ENCODE measurements at regions not wholly inside any gene's neighbourhood (a gene's known extent, or its start where the extent isn't known, plus 50 kb on each side); places are given as distances from the start of the nearest gene placed in this dataset.
"Not testable (repeated sequence)": the region's sequence is repeated elsewhere in the genome, so short reads cannot be mapped to it uniquely, and the experiment has no call there.

DNA sequence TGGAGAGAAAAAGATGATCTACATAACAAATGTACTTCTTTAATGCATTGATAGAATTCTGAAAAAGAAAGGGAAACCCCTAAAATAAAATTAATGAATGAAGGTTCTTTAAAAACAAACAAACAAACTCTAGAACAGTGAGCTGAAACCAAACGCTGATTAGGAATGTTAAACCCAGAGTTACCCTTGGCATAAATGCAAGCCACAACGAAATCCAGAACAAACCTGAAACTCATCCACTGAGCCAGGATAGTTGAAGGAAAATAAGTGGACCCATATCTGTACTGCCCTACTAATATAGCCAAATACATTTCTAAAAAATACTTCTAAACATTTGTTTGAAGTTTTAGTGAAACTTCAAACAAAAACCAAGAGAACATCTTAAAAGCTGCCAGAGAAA is 505.3 kb downstream of the TTLL7 start:
- TF ChIP-seq, protein P1, sequence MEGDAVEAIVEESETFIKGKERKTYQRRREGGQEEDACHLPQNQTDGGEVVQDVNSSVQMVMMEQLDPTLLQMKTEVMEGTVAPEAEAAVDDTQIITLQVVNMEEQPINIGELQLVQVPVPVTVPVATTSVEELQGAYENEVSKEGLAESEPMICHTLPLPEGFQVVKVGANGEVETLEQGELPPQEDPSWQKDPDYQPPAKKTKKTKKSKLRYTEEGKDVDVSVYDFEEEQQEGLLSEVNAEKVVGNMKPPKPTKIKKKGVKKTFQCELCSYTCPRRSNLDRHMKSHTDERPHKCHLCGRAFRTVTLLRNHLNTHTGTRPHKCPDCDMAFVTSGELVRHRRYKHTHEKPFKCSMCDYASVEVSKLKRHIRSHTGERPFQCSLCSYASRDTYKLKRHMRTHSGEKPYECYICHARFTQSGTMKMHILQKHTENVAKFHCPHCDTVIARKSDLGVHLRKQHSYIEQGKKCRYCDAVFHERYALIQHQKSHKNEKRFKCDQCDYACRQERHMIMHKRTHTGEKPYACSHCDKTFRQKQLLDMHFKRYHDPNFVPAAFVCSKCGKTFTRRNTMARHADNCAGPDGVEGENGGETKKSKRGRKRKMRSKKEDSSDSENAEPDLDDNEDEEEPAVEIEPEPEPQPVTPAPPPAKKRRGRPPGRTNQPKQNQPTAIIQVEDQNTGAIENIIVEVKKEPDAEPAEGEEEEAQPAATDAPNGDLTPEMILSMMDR (IDR thresholded peaks at IDR 0.05 in 4 of 5, conservative IDR thresholded peaks at IDR 0.05 in 1 of 5) = no peak
- no peak for TF ChIP-seq POLR2A (IDR thresholded peaks at IDR 0.05)
- H3K9me3 ChIP-seq = no peaks in the 10 kb centered on the region
- ATAC-seq = no peak
- H3K4me1 ChIP-seq = no peaks in the 10 kb centered on the region
- no peak overlapping the region for H3K27ac ChIP-seq
- no peaks in the 10 kb centered on the region for H3K27me3 ChIP-seq
- no peaks in the 10 kb centered on the region for H3K36me3 ChIP-seq
- intact Hi-C loops (cut with DNase I; ENCODE audit: low total_unique reads) (no loop called here), in situ Hi-C loops (cut with MboI; ENCODE audit: low sequenced_read_pairs in 4 of 4) (no loop called here)
- H3K4me3 ChIP-seq = no peak overlapping the region
- no peak for DNase-seq

DNA sequence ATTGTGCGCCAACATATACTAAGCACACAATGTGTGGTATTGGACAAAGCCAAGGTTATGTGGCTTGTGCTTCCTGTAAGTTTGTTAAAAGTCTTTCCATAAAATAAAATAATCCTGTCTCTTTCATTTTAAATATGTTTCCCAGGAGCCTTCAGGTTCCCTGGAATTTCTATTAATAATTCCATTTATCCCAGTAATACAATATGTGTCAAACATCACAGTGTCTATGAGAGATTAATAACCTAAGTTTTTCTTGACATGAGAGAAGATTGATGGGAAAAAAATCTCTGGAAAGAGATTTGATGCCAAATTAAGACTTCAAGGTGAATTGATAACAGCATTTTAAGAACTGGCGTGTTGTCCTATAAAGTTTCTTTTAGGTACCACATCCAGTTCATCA is 507.0 kb downstream of the TTLL7 start:
- ATAC-seq (no peak), DNase-seq (no peak)
- Histone ChIP-seq H3K27me3 (no peaks in the 10 kb centered on the region), H3K36me3 (no peaks in the 10 kb centered on the region), H3K9me3 (no peaks in the 10 kb centered on the region), H3K4me3 (no peak overlapping the region), H3K27ac (no peak overlapping the region), H3K4me1 (no peaks in the 10 kb centered on the region)
- in situ Hi-C loops (cut with MboI; ENCODE audit: low sequenced_read_pairs in 4 of 4) = no loop called here
- TF ChIP-seq, protein P1 (IDR thresholded peaks at IDR 0.05 in 4 of 5, conservative IDR thresholded peaks at IDR 0.05 in 1 of 5) = no peak
- no peak for TF ChIP-seq POLR2A (IDR thresholded peaks at IDR 0.05)
- intact Hi-C loops (cut with DNase I; ENCODE audit: low total_unique reads) = no loop called here

DNA sequence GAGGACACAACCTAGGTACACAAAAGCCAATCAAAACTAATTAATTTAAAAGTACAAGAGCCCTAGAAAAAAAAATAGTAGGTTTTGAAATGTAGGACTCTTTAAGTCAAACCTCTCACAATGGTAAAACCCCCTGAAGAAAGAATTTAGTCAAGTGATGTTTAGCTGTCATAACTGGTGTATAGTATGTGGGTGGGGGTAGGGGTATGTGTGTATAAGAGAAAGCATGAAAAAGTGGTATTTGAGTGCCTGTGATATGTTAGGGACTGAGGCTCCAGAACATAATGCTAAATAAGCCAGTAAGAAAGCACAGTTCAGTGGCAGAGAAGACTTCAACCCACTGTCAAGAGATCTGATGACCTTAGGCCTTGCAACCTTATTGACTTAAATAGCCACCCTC is 507.9 kb downstream of the TTLL7 start:
- intact Hi-C loops (cut with DNase I; ENCODE audit: low total_unique reads) = no loop called here
- ATAC-seq = no peak
- H3K27me3 ChIP-seq = no peaks in the 10 kb centered on the region
- H3K36me3 ChIP-seq = no peaks in the 10 kb centered on the region
- no peak overlapping the region for H3K27ac ChIP-seq
- no peaks in the 10 kb centered on the region for H3K4me1 ChIP-seq
- TF ChIP-seq, protein P1 (IDR thresholded peaks at IDR 0.05 in 4 of 5, conservative IDR thresholded peaks at IDR 0.05 in 1 of 5) = no peak
- TF ChIP-seq POLR2A (IDR thresholded peaks at IDR 0.05) = no peak
- no peak overlapping the region for H3K4me3 ChIP-seq
- no peaks in the 10 kb centered on the region for H3K9me3 ChIP-seq
- in situ Hi-C loops (cut with MboI; ENCODE audit: low sequenced_read_pairs in 4 of 4) = no loop called here
- DNase-seq = no peak

DNA sequence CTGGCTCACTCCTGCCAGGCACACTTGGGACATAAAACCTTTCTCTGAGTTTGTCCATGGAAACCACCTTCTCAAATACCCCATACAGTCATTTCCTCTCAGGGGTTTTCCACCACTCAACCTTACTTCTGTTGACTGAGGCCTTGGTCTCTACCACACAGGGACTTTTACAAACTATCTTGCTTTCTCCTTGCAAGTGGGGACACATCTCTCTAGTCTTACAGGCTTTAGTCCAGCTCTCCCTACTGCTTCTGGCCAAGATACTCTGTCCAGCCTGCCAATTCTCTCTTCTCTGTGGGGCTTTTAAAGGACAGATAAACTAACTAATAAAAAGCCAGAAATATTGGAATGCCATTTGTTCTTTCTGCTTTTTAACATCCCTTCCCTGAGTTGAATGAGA is 510.8 kb downstream of the TTLL7 start:
- H3K27ac ChIP-seq; DNase-seq; H3K36me3 ChIP-seq; H3K4me1 ChIP-seq; H3K9me3 ChIP-seq; H3K27me3 ChIP-seq; ATAC-seq; intact Hi-C loops (cut with DNase I; ENCODE audit: low total_unique reads); in situ Hi-C loops (cut with MboI; ENCODE audit: low sequenced_read_pairs in 4 of 4); H3K4me3 ChIP-seq: not testable (repeated sequence)

DNA sequence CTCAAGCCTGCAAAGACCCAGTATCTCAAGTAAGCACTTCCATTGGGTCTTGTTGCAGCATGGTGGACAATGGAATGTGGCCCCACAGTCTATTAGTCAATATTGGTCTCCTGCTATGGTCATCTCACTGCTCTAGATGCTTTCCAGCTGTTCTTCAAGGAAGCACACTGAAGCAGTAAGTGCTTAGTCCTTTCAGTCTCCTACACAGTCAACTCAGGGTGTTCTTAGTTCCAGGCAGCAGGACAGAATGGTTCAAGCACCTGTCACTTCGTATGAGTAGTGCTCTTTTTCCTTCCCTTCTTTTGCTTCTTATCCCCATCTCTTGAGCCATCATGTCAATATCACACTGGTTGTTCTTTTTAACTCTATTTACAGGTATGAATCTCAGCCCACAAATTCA is 511.5 kb downstream of the TTLL7 start:
- H3K36me3 ChIP-seq; H3K4me3 ChIP-seq; H3K27me3 ChIP-seq; H3K4me1 ChIP-seq; H3K27ac ChIP-seq; intact Hi-C loops (cut with DNase I; ENCODE audit: low total_unique reads); in situ Hi-C loops (cut with MboI; ENCODE audit: low sequenced_read_pairs in 4 of 4); ATAC-seq; DNase-seq; H3K9me3 ChIP-seq: not testable (repeated sequence)

DNA sequence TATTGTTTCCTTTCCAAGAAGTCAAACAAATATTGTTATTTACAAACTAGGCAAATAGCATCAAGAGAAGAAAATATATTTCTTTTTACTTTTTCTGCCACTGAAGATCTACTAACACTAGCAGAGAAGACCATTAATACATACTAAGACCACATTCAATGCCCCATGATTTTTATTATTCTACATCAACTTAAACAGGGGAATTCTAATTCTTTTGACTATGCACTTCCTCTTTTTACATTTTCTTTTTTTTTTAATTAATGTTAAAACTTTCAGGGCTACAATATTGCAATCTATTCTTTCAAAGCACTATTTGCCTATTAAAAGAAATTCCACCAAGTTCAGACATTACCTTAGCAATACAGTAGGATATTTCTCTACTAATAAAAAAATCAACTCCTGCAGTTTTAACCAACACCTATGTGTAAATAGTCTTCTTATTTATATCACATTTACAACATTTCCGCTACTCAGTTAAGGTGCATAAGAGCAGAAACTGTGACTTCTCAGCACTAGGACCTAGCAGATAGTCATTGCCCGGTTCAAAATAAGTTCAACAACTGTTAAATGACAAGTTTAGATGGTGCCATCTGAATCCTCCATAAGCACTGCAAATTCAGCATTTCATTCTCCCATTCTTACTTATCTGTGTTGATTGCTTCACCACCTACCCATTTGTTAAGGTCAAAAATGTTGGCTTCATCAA is 513.5 kb downstream of the TTLL7 start:
- H3K4me3 ChIP-seq; H3K4me1 ChIP-seq; H3K9me3 ChIP-seq; ATAC-seq; H3K27ac ChIP-seq; H3K36me3 ChIP-seq; in situ Hi-C loops (cut with MboI; ENCODE audit: low sequenced_read_pairs in 4 of 4); DNase-seq; H3K27me3 ChIP-seq; intact Hi-C loops (cut with DNase I; ENCODE audit: low total_unique reads): not testable (repeated sequence)

DNA sequence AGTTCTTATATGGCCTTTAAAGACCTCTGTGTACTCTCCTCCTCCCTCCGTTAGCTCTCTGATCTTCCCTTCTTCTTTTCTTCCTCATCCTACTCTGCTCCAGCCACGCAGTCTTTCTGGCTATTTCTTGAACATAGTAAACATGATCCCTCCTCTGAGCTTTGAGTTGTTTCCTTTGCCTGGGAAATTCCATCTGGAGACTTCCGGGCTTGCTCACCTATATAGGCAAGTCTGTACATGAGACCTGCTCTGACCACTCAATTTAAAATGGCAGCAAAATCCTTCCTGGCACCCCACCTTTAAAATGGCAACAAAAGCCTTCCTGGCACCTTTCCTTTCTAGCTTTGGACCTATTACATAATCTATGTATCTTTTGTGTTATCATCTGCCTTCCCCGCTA is 517.6 kb downstream of the TTLL7 start:
- H3K27me3 ChIP-seq; H3K4me1 ChIP-seq; H3K9me3 ChIP-seq; H3K27ac ChIP-seq; in situ Hi-C loops (cut with MboI; ENCODE audit: low sequenced_read_pairs in 4 of 4); DNase-seq; H3K36me3 ChIP-seq; intact Hi-C loops (cut with DNase I; ENCODE audit: low total_unique reads); ATAC-seq; H3K4me3 ChIP-seq: not testable (repeated sequence)

DNA sequence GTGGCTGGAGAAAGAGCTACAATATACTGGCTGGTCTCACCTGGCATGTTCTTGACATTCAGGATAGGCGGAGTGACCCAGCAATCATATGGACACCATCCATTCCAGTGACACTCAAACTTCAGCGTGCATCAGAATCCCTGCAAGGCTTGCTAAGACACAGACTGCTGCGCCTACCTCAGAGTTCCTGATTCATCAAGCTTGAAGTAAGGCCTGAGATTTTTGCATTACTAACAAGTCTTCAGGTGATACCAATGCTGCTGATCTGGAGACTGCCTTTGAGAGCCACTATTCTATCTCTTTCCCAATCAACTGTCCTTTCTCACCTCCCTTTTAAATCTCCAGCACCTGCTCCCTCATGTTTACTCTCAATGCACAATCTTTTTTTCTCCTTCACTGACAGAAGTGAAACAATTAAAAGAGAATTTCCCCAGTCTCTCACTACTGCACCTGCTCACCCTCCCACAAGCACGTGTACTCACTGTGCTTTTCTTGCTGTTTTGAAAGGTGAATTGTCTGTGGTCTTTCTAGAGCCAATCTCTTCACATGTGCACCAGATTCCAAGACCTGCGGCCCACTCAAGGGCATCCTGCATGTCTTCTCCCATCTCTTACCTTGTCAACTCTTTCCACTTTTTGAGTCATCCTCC is 519.2 kb downstream of the TTLL7 start:
- intact Hi-C loops (cut with DNase I; ENCODE audit: low total_unique reads) = not testable (repeated sequence)

DNA sequence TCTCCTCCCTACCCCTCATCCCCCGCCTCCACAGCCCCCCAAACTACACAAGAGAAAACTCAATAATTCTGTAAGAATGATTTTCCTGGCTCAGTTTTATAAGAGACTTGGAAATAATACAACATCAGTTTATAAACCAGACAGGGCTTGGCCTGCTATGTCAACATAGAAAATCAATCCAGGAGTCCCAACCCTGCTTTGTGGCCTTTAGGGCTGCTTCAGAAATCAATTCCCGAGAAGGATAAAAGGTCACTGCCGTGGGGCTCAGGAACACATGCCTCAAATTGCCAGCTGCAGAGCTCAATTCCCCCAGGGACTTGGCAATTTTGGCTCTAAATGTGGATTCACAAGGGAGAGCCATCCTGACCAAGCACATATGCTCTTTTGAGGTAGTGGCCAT is 520.8 kb downstream of the TTLL7 start:
- DNase-seq; H3K4me3 ChIP-seq; H3K27ac ChIP-seq; H3K4me1 ChIP-seq; H3K36me3 ChIP-seq; H3K27me3 ChIP-seq; H3K9me3 ChIP-seq; ATAC-seq; intact Hi-C loops (cut with DNase I; ENCODE audit: low total_unique reads); in situ Hi-C loops (cut with MboI; ENCODE audit: low sequenced_read_pairs in 4 of 4): not testable (repeated sequence)

More for the DNA sequence above, 519.2 kb downstream of the TTLL7 start:
- H3K9me3 ChIP-seq; H3K27me3 ChIP-seq; DNase-seq; H3K27ac ChIP-seq; H3K36me3 ChIP-seq; H3K4me3 ChIP-seq; in situ Hi-C loops (cut with MboI; ENCODE audit: low sequenced_read_pairs in 4 of 4); ATAC-seq; H3K4me1 ChIP-seq: not testable (repeated sequence)

Measured in gastrocnemius medialis (tissue), 4 donors.